Coronary artery (tissue), 2 donors: ENCODE measurements at regions not wholly inside any gene's neighbourhood (a gene's known extent, or its start where the extent isn't known, plus 50 kb on each side); places are given as distances from the start of the nearest gene placed in this dataset.
"Not testable (repeated sequence)": the region's sequence is repeated elsewhere in the genome, so short reads cannot be mapped to it uniquely, and the experiment has no call there.

ENCODE experiments used
- DNase-seq: peaks from one replicate; pipeline ENCODE4 v3.0.0-alpha.2; 2017; ENCODE audit warnings: low spot score
- H3K27ac ChIP-seq, 2 donors: fragments of 200-600 bp; sonication (generic); one replicate each; pipeline ENCODE4 v1.5.1; 2016 to 2019
- H3K4me3 ChIP-seq: fragments of 200-600 bp; sonication (generic); 2 replicates; pipeline ENCODE4 v1.5.1; 2016; ENCODE audit warnings: mild to moderate bottlenecking, moderate library complexity
- TF ChIP-seq, protein P1 (sequence below): fragments of 200-600 bp; sonication (generic); IDR thresholded peaks from one replicate; pipeline ENCODE4 v1.5.1; 2019; ENCODE audit warnings: antibody characterized with exemption

DNA sequence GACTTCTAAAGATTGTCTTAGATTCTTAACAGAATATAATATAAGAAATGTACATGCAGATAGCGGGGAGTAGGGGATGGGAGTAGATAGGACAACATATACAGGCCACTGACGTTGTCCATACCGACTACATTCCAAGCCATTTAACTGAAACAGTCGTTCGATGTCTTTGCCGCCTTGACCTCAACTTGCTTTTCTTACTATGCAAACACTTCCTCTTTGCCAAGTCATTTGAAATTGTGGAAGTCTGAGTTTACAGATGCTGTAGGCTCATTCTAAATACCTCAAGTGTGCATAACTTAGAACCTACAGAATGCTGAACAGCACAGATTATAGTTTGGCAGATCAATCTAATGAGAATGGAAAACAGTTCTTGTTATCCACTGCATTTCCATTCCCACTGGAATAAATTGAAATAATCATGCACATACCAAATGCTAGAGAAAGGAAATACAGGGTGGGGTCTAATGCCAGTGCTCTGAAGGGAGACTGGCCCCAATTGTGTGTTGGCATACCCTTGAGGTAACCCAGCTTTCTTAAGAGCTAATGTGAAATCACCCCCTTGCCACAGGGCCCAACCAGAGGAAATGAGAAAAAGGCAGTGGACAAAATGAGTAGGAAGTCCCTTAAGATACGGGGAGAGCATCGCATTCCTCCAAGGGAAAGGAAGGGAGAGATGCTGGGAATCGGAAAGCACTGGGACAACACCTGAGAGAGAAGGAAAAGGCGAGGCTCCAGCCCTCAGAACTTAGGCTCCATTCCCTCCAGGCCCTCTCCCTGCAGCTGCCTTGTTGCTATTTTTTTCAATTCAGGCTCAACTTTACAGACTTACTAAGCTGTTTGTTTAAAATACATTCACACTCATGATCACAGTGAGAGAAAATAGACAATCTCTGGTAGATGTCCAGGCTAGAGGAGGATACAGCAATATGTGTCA lies 380.9 kb upstream of the TMTC1 start:
- no peak overlapping the region for H3K27ac ChIP-seq
- DNase-seq: no peak
- TF ChIP-seq, protein P1, sequence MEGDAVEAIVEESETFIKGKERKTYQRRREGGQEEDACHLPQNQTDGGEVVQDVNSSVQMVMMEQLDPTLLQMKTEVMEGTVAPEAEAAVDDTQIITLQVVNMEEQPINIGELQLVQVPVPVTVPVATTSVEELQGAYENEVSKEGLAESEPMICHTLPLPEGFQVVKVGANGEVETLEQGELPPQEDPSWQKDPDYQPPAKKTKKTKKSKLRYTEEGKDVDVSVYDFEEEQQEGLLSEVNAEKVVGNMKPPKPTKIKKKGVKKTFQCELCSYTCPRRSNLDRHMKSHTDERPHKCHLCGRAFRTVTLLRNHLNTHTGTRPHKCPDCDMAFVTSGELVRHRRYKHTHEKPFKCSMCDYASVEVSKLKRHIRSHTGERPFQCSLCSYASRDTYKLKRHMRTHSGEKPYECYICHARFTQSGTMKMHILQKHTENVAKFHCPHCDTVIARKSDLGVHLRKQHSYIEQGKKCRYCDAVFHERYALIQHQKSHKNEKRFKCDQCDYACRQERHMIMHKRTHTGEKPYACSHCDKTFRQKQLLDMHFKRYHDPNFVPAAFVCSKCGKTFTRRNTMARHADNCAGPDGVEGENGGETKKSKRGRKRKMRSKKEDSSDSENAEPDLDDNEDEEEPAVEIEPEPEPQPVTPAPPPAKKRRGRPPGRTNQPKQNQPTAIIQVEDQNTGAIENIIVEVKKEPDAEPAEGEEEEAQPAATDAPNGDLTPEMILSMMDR: no peak
- no peak overlapping the region for H3K4me3 ChIP-seq

DNA sequence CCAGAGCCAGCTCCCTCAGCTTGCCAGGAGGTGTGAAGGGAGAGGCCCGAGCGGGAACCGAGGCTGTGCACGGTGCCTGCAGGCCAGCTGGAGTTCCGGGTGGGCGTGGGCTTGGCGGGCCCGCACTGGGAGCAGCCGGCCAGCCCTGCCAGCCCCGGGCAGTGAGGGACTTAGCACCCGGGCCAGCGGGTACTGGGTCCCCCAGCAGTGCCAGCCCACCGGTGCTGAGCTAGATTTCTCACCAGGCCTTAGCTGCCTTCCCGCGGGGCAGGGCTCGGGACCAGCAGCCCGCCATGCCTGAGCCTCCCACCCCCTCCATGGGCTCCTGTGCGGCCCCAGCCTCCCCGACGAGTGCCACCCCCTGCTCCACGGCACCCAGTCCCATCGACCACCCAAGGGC lies 373.1 kb upstream of the TMTC1 start:
- not testable (repeated sequence) for H3K4me3 ChIP-seq, DNase-seq, H3K27ac ChIP-seq

DNA sequence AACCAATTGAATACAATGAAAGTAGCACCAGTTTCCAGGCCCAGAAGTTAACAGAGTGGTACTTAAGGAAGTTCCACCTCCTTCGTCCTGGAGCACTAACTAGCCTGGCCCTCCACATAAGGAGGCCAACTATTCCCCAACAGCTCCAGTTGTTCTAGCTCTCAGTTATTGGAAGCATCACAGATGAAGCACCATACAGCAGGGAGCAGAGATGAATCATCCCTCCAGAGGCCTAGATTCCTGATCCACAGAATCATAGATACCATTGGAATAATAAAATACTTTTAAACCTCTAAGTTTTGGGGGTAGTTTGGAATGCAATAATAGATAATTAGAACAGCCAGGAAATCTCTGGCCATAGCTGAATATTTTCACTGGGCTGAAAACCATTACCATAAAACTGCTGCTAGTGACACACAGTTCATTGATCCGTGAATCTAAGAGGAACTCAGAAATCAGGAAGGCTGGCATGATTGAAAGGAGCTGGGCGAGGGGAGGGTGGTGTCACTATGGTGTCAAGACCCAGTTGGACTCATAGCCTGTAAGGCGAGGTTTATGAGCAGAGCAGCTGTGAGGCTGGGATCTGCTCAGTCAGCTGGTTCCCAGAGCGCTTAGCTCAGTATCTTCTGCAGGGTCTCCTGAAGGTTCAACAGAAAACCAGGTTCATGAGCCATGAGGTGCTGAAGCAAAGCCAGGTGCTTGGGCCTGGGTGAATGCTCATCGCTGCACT lies 371.4 kb upstream of the TMTC1 start:
- Histone ChIP-seq H3K27ac (no peak overlapping the region), H3K4me3 (no peak overlapping the region)
- TF ChIP-seq, protein P1: no peak
- no peak for DNase-seq

GRCh38 chr12:30153981-30154380 lies 370.2 kb upstream of the TMTC1 start:
- DNase-seq: no peak
- TF ChIP-seq, protein P1: no peak
- Histone ChIP-seq H3K4me3 (no peak overlapping the region), H3K27ac (no peak overlapping the region)

GRCh38 chr12:30152705-30153104 lies 369.0 kb upstream of the TMTC1 start:
- H3K27ac ChIP-seq: no peak overlapping the region
- no peak for DNase-seq
- TF ChIP-seq, protein P1: no peak
- no peak overlapping the region for H3K4me3 ChIP-seq

DNA sequence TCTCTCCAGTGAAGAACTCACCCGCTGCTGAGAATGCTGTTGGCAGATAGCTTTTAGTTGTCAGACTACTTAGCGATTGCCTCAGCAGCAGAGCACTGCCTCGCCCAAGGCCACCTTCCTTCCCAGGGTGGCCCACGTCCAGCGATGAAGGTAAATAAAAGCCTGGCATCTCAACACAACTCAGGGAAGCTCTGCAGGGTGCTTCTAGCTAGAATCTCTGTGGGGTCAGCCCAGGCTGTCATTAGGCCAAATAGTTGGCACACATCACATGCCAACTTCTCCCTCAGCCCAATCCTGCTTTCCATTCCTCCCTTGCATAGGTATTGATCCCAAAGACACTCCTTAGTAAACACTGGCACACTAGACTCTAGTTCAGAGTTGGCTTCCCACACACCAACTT lies 368.1 kb upstream of the TMTC1 start:
- no peak overlapping the region for H3K4me3 ChIP-seq
- H3K27ac ChIP-seq: no peak overlapping the region
- TF ChIP-seq, protein P1: no peak
- DNase-seq: no peak

- no peak for DNase-seq
- TF ChIP-seq, protein P1: no peak
- Histone ChIP-seq H3K4me3 (no peak overlapping the region), H3K27ac (no peak overlapping the region)
These were observed 362.8 kb upstream of the TMTC1 start for GRCh38 chr12:30146561-30146960.
